ENCODE measurements at regions not wholly inside any gene's neighbourhood (a gene's known extent, or its start where the extent isn't known, plus 50 kb on each side); places are given as distances from the start of the nearest gene placed in this dataset.

DNA sequence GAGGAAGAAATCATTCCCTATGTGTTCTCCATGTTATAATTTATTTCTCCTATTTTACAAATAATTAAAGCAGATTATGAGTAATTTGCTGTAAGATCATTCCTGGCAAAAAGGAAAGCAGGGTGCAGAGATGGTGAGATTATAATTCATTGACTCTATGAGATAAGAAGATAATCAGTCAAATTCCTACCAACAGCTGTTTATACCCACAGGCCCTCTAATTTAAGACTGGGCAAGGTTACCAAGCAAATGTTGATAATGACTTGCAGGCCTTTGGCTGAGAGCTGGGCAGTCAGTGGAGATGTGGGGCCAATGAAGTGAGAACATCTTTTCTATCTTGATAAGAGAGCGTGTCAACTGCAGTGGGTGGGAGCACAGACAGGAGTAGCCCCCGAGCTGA lies 222.7 kb downstream of the ICE1 start:
- H3K36me3 ChIP-seq: no peaks in the 10 kb centered on the region
- TF ChIP-seq, protein P1, sequence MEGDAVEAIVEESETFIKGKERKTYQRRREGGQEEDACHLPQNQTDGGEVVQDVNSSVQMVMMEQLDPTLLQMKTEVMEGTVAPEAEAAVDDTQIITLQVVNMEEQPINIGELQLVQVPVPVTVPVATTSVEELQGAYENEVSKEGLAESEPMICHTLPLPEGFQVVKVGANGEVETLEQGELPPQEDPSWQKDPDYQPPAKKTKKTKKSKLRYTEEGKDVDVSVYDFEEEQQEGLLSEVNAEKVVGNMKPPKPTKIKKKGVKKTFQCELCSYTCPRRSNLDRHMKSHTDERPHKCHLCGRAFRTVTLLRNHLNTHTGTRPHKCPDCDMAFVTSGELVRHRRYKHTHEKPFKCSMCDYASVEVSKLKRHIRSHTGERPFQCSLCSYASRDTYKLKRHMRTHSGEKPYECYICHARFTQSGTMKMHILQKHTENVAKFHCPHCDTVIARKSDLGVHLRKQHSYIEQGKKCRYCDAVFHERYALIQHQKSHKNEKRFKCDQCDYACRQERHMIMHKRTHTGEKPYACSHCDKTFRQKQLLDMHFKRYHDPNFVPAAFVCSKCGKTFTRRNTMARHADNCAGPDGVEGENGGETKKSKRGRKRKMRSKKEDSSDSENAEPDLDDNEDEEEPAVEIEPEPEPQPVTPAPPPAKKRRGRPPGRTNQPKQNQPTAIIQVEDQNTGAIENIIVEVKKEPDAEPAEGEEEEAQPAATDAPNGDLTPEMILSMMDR (IDR thresholded peaks at IDR 0.05; ENCODE audit: low read depth, low read length): no peak
- no peak overlapping the region for H3K4me3 ChIP-seq
- H3K27ac ChIP-seq: no peak overlapping the region
- H3K4me1 ChIP-seq (ENCODE audit: low read depth): peaks cover 3% of the 10 kb centered on the region
- DNase-seq (ENCODE audit: low read depth in 1 of 2, low spot score in 1 of 2): no peak
- H3K9me3 ChIP-seq (ENCODE audit: low read depth): no peaks in the 10 kb centered on the region
- H3K27me3 ChIP-seq: no peaks in the 10 kb centered on the region

DNA sequence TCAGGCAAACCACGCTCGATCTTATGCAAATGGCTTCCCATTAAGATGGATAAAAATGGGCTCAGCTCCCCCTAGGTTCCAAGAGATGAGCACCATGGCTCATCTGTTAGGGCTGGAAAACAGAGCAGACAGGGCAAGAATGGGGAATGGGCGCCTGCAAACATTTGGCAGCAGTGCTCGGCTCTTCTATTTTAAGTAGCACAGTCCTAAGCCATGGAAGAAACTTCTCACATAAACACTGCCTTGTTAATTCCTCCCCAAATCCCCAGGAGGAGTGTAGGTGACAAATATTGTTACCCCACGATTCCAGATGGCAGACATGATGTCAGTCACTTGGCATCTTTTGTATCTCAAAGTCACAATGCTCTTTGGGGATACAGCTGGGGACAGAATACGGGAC lies 221.8 kb downstream of the ICE1 start:
- Histone ChIP-seq H3K36me3 (no peaks in the 10 kb centered on the region), H3K4me1 (ENCODE audit: low read depth) (peaks cover 3% of the 10 kb centered on the region), H3K9me3 (ENCODE audit: low read depth) (no peaks in the 10 kb centered on the region), H3K27me3 (no peaks in the 10 kb centered on the region), H3K27ac (no peak overlapping the region), H3K4me3 (no peak overlapping the region)
- TF ChIP-seq, protein P1 (IDR thresholded peaks at IDR 0.05; ENCODE audit: low read depth, low read length): no peak
- no peak for DNase-seq (ENCODE audit: low read depth in 1 of 2, low spot score in 1 of 2)

GRCh38 chr5:5643481-5643880 lies 221.0 kb downstream of the ICE1 start:
- Histone ChIP-seq H3K4me1 (ENCODE audit: low read depth) (peaks cover 8% of the 10 kb centered on the region), H3K36me3 (no peaks in the 10 kb centered on the region), H3K27me3 (no peaks in the 10 kb centered on the region), H3K4me3 (no peak overlapping the region), H3K27ac (no peak overlapping the region), H3K9me3 (ENCODE audit: low read depth) (no peaks in the 10 kb centered on the region)
- TF ChIP-seq, protein P1 (IDR thresholded peaks at IDR 0.05; ENCODE audit: low read depth, low read length): no peak
- DNase-seq (ENCODE audit: low read depth in 1 of 2, low spot score in 1 of 2): no peak

DNA sequence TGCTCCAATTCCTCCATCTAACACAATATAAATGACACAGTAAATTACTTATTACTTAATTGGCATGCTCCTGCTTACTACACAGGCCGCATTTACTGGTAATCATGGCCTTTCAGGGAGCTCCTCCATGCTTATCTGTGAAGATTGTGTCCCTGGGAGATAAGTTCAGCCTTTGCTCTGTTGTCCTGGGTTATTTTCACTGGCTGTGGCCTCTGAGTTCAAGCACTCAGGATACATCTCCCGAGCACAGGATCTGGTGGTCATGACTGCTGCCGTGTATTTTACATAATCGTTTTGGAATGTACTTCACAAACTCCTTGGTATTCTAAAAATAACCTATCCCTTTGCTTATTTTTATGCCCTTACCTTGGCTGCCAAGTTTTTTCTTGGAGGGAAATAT lies 215.7 kb downstream of the ICE1 start:
- Histone ChIP-seq H3K4me1 (ENCODE audit: low read depth) (peaks cover 11% of the 10 kb centered on the region), H3K9me3 (ENCODE audit: low read depth) (no peaks in the 10 kb centered on the region), H3K27ac (peak overlapping the region; percentile 70), H3K36me3 (no peaks in the 10 kb centered on the region), H3K4me3 (no peak overlapping the region), H3K27me3 (no peaks in the 10 kb centered on the region)
- DNase-seq (ENCODE audit: low read depth in 1 of 2, low spot score in 1 of 2): peak; percentile 27 to 70
- TF ChIP-seq, protein P1 (IDR thresholded peaks at IDR 0.05; ENCODE audit: low read depth, low read length): no peak

DNA sequence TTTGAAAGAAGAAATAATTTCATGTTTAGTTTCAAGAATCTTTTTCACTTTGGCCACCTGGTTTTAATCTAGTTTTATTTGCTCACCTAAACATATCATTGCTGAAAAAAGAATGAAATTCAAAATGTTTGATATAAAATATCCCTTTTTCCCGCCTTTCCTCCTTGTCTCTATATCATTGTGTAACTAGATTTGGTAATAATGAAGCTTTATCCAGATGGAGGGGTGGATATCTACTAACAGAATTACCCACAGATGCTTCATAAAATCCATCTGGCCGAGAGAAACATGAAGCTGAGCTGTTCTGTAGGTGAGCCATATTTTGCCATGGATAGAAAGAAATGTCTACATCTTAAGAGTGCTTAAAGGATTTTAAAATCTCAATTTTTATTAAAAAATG lies 214.7 kb downstream of the ICE1 start:
- Histone ChIP-seq H3K27me3 (no peaks in the 10 kb centered on the region), H3K4me3 (no peak overlapping the region), H3K4me1 (ENCODE audit: low read depth) (peaks cover 11% of the 10 kb centered on the region), H3K36me3 (no peaks in the 10 kb centered on the region), H3K9me3 (ENCODE audit: low read depth) (no peaks in the 10 kb centered on the region), H3K27ac (no peak overlapping the region)
- TF ChIP-seq, protein P1 (IDR thresholded peaks at IDR 0.05; ENCODE audit: low read depth, low read length): no peak
- DNase-seq (ENCODE audit: low read depth in 1 of 2, low spot score in 1 of 2): no peak

GRCh38 chr5:5634817-5635216 lies 212.3 kb downstream of the ICE1 start:
- no peak for DNase-seq (ENCODE audit: low read depth in 1 of 2, low spot score in 1 of 2)
- peaks cover 11% of the 10 kb centered on the region for H3K4me1 ChIP-seq (ENCODE audit: low read depth)

More at GRCh38 chr5:5634817-5635216, 212.3 kb downstream of the ICE1 start:
- Histone ChIP-seq H3K9me3 (ENCODE audit: low read depth) (no peaks in the 10 kb centered on the region), H3K4me3 (no peak overlapping the region), H3K27me3 (no peaks in the 10 kb centered on the region), H3K27ac (no peak overlapping the region), H3K36me3 (no peaks in the 10 kb centered on the region)
- TF ChIP-seq, protein P1 (IDR thresholded peaks at IDR 0.05; ENCODE audit: low read depth, low read length): no peak

Measured in cardiac muscle cell (in vitro differentiated cells and primary cell).